Activated CD8-positive, alpha-beta T cell treated with anti-CD3 and anti-CD28 coated beads for 36 hours (primary cell): ENCODE measurements at regions not wholly inside any gene's neighbourhood (a gene's known extent, or its start where the extent isn't known, plus 50 kb on each side); places are given as distances from the start of the nearest gene placed in this dataset.

ENCODE experiments used
- ATAC-seq: fragments of 200-7000 bp; cut with Tn5 transposase; one replicate; pipeline ENCODE4 v1.10.0; 2021; ENCODE audit warnings: mild to moderate bottlenecking, moderate library complexity
- CTCF ChIA-PET: fragments of 350-600 bp; sonication (Branson Sonifier 250); formaldehyde crosslinking; loops from one replicate; lab custom pipeline; 2021; ENCODE audit warnings: antibody characterized with exemption; lab: Charles Lee
- POLR2A ChIA-PET: fragments of 350-600 bp; sonication (Branson Sonifier 250); formaldehyde crosslinking; loops from one replicate; lab custom pipeline; 2021; ENCODE audit warnings: antibody characterized with exemption; lab: Charles Lee
- DNase-seq: peaks from one replicate; pipeline ENCODE4 v3.0.0-alpha.2; 2020
- H3K27ac Mint-ChIP-seq: one replicate; pipeline ENCODE4 v1.8.0; 2021; ENCODE audit warnings: mild to moderate bottlenecking, mixed read lengths
- H3K27me3 Mint-ChIP-seq: one replicate; pipeline ENCODE4 v1.8.0; 2021; ENCODE audit warnings: mixed read lengths
- H3K36me3 Mint-ChIP-seq: one replicate; pipeline ENCODE4 v1.8.0; 2021; ENCODE audit warnings: low read depth, mixed read lengths
- H3K4me1 Mint-ChIP-seq: one replicate; pipeline ENCODE4 v1.8.0; 2021; ENCODE audit warnings: low read depth, mixed read lengths
- H3K4me3 Mint-ChIP-seq: one replicate; pipeline ENCODE4 v1.8.0; 2021; ENCODE audit warnings: mild to moderate bottlenecking, moderate library complexity, mixed read lengths
- H3K9me3 Mint-ChIP-seq: one replicate; pipeline ENCODE4 v1.8.0; 2021; ENCODE audit warnings: mixed read lengths
- intact Hi-C: fragments of 100-400 bp; cut with micrococcal nuclease; formaldehyde crosslinking; loops from one replicate; pipeline ENCODE4 v1.10.0; 2022
- TF ChIP-seq, protein P1 (sequence below): fragments of 200-600 bp; IDR thresholded peaks from one replicate; pipeline ENCODE4 v1.8.0; 2022; ENCODE audit warnings: antibody characterized with exemption, mild to moderate bottlenecking

DNA sequence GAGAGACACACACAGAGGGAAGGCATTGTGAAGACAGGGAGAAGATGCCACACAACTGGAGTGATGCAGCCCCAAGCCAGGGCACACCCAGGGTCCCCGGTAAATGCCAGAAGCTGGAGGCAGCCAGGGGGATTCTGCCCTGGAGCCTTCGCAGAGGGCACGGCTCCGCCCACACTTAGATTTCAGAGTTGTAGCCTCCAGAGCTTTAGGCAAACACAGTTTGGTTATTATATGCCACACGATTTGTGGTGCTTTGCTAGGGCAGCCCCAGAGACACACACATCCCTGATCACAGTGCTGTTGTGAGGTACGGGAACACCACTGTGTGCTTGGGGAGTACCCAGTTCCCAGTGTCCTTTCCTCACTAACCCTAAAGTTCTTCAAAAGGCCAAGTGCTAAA lies 280.6 kb downstream of the SMOC2 start:
- no peak overlapping the region for H3K27ac Mint-ChIP-seq
- no peaks in the 10 kb centered on the region for H3K36me3 Mint-ChIP-seq
- no peaks in the 10 kb centered on the region for H3K4me1 Mint-ChIP-seq
- intact Hi-C loops = no loop called here
- TF ChIP-seq, protein P1, sequence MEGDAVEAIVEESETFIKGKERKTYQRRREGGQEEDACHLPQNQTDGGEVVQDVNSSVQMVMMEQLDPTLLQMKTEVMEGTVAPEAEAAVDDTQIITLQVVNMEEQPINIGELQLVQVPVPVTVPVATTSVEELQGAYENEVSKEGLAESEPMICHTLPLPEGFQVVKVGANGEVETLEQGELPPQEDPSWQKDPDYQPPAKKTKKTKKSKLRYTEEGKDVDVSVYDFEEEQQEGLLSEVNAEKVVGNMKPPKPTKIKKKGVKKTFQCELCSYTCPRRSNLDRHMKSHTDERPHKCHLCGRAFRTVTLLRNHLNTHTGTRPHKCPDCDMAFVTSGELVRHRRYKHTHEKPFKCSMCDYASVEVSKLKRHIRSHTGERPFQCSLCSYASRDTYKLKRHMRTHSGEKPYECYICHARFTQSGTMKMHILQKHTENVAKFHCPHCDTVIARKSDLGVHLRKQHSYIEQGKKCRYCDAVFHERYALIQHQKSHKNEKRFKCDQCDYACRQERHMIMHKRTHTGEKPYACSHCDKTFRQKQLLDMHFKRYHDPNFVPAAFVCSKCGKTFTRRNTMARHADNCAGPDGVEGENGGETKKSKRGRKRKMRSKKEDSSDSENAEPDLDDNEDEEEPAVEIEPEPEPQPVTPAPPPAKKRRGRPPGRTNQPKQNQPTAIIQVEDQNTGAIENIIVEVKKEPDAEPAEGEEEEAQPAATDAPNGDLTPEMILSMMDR = no peak
- no peak overlapping the region for H3K4me3 Mint-ChIP-seq
- DNase-seq (no peak), ATAC-seq (no peak)
- CTCF ChIA-PET = no interaction called here
- no peaks in the 10 kb centered on the region for H3K27me3 Mint-ChIP-seq
- POLR2A ChIA-PET = no interaction called here
- H3K9me3 Mint-ChIP-seq = peaks cover 2% of the 10 kb centered on the region

DNA sequence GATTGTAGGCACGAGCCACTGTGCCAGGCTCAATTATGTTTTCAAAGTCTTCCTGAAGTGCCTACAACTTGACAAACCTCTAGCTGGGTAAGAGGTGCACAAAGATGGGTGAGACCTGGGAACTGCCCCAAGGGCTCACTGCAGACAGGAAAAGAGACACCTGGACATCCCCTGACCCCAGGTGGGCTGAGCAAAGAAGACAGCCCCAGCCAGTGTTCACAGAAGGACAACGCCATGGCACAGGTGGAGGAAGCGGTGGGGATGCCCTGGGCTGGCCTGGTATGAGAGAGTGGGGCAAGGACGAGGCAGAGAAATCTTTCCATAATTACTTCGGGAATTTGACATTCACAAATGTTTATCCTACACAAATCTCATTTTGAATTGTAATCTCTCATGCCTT lies 278.9 kb downstream of the SMOC2 start:
- intact Hi-C loops = no loop called here
- Mint-ChIP-seq H3K4me3 (no peak overlapping the region), H3K4me1 (no peaks in the 10 kb centered on the region), H3K9me3 (peaks cover 2% of the 10 kb centered on the region), H3K27me3 (no peaks in the 10 kb centered on the region), H3K36me3 (no peaks in the 10 kb centered on the region), H3K27ac (no peak overlapping the region)
- CTCF ChIA-PET = no interaction called here
- no peak for DNase-seq
- POLR2A ChIA-PET = no interaction called here
- no peak for ATAC-seq
- TF ChIP-seq, protein P1 = no peak

DNA sequence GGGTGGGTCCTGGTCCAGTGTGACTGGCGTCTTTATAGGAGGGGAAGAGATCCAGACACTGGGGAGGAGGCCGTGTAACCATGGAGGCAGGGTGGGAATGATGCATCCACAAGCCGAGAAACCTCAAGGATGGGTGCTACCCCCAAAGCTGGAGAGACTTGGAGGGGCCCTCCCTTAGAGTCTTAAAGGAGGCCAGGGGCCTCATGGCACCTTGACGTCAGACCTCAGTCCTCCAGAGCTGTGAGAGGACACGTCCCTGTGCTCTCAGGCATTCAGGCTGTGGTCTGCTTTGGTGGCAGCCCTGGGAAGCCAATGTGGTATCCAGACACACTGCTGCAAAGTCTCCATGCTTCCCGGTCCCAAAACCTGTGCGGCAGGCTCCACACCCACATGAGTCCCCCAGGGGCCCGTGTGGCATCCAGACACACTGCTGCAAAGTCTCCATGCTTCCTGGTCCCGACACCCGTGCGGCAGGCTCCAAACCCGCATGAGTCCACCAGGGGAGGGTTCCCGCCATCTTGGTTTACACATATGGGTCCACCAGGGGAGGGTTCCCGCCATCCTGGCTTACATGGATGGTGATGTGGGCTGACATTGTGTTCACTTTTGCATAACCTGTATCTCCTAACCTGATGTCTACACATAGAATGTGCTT lies 278.0 kb downstream of the SMOC2 start:
- TF ChIP-seq, protein P1 = no peak
- no peak for ATAC-seq

More for the DNA sequence above, 278.0 kb downstream of the SMOC2 start:
- peaks cover 2% of the 10 kb centered on the region for H3K9me3 Mint-ChIP-seq
- intact Hi-C loops = no loop called here
- H3K27ac Mint-ChIP-seq = no peak overlapping the region
- ChIA-PET POLR2A (no interaction called here), CTCF (no interaction called here)
- no peak overlapping the region for H3K4me3 Mint-ChIP-seq
- H3K27me3 Mint-ChIP-seq = no peaks in the 10 kb centered on the region
- H3K4me1 Mint-ChIP-seq = no peaks in the 10 kb centered on the region
- no peak for DNase-seq
- no peaks in the 10 kb centered on the region for H3K36me3 Mint-ChIP-seq
